ENCODE measurements at regions not wholly inside any gene's neighbourhood (a gene's known extent, or its start where the extent isn't known, plus 50 kb on each side); places are given as distances from the start of the nearest gene placed in this dataset.

GRCh38 chrX:39905946-39906345 is 191.8 kb downstream of the BCOR start:
- TF ChIP-seq POLR2A (IDR thresholded peaks at IDR 0.05) (no peak), CTCF (IDR thresholded peaks at IDR 0.05) (no peak)

All from uterus (tissue), 2 donors.